ENCODE measurements at regions not wholly inside any gene's neighbourhood (a gene's known extent, or its start where the extent isn't known, plus 50 kb on each side); places are given as distances from the start of the nearest gene placed in this dataset.
"Not testable (repeated sequence)": the region's sequence is repeated elsewhere in the genome, so short reads cannot be mapped to it uniquely, and the experiment has no call there.

DNA sequence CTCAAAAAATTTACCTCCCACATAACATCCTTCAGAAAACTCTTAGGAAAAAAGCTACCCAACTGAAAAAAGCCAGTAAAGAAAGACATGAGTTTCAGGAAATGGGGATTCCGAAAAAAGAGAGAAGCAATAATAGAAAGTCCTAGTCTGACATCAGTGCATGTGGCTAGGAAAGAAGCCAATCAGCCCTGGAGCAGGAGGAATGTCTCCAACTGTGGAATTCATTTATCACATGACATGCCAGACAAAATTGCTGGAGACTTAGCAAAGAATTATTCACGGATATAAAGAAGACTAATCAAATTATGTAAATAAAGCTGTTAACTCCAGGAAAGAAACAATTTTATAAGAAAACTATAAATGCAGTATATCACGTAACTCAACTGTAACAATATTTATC lies 258.9 kb upstream of the RARB start:
- no peak for DNase-seq

DNA sequence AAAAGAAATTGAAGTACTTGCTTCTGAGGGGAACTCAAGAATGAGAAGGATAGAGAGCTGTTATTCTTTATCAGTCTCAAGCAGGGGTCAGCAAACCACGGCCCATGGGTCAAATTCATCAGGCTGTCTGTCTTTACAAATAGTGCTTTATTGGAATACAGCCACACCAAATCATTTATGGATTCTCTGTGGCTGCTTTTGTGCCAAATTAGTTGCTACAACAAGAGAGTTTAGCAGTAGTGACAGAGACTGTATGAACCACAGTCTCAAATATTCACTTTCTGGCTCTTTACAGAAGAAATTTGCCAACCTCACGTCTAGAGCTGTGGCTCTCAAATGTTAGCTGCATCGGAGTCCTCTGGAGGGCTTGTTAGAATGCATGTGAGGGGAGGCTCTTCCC lies 258.0 kb upstream of the RARB start:
- DNase-seq: no peak

GRCh38 chr3:25171118-25171807 lies 256.8 kb upstream of the RARB start:
- DNase-seq: no peak

- DNase-seq: no peak
Observed at GRCh38 chr3:25171897-25172296, 256.2 kb upstream of the RARB start.

DNA sequence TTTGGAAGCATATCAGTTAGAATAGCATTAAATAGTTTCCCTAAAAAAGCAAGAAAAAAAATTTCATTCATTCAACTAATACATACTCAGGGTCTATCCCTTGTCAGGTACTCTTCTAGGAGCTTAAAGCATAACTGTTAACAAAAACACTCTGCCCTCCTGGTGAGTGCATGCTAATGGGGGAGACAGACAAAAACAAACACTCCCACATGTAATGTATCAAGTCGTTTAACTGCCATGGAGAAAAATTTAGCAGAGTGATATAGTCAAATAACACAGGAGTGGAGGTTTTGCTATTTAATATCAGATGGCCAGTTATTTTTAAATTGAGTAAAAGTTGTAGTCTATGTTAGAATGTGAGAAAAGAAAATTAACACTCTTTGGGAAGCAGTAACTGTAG lies 254.5 kb upstream of the RARB start:
- no peak for DNase-seq

GRCh38 chr3:25174251-25174650 lies 253.8 kb upstream of the RARB start:
- DNase-seq: no peak

DNA sequence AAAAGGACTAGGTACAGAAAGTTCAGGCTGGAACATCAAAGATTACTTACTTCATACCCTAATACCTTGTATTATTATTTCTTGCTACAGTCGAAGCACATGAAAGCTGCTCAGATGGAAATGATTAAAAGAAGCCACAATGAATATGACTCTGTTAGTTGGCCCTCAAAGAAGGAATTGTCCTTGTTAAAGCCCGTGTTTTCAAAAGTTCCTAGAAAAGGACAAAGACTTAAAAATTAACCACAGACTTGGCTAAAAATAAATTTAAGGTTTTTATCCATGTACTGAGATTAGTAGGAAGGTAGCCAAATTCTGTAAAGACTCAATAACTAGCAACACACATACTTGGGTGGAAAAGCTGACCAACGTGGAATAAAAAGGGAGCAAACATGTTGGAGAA lies 251.0 kb upstream of the RARB start:
- no peak for DNase-seq

GRCh38 chr3:25178672-25179071 lies 249.4 kb upstream of the RARB start:
- DNase-seq: no peak

DNA sequence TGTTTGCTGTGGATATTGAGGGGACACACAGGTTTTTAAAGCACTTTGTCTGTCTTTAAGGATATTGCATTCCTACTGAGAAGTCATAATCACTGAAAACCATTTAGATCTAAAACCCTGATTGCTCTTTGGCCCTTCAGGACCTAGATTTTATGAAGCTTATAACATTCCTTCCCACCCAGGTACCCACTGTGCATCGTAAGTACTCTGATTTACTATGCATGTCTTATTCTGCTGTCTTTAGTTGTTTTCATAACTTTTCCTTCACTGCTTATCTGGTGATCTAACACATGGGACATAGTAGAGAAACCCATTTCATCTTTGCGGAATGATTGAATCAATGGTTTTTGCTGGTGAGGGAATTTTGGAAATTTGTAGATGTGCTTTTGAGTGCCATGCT lies 247.0 kb upstream of the RARB start:
- no peak for DNase-seq

- no peak for DNase-seq
Observed at GRCh38 chr3:25182794-25183193, 245.3 kb upstream of the RARB start.

- DNase-seq: no peak
Observed at GRCh38 chr3:25184641-25185250, 243.3 kb upstream of the RARB start.

DNA sequence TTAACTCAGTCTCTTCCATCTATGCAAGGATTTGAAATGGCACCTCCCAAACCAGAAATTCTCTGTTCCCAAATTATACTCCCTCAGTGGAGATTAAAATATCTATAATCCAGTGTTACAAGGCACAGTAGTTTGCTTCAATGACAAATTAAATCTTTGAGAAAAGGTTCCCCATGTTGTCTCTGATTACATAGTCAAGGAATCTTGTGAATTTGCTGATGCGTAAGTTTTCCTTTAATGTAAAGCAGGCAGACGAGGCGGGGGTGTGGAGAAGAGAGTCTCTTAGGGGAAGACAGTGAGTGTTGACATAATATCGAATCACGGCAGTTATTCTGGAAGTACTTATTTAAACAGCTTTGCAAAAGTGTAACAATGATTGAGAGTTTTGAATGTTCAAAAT lies 236.4 kb upstream of the RARB start:
- DNase-seq: no peak

DNA sequence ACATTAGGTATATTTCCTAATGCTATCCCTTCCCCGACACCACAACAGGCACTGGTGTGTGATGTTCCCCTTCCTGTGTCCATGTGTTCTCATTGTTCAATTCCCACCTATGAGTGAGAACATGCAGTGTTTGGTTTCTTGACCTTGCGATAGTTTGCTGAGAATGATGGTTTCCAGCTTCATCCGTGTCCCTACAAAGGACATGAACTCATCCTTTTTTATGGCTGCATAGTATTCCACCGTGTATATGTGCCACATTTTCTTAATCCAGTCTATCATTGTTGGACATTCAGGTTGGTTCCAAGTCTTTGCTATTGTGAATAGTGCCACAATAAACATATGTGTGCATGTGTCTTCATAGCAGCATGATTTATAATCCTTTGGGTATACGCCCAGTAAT lies 228.5 kb upstream of the RARB start:
- DNase-seq: not testable (repeated sequence)

DNA sequence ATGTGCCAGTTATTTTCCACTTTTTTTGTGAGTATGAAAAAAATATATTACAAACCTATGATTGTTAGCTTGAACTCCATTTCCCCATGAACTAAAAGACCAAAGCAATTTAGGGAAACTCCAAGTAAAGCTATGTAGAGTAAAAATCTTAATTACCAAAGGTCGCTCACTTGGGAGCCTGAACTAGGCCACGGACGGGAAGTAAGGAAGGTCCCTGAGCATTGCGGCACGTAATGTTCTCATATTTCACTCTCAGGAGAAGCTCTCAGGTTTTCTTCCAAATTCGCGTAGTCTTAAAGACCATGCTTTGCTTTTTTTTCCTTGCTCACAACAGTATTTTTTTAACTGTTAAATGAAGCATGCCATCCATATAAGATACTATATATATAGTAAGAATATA lies 215.3 kb upstream of the RARB start:
- no peak for DNase-seq

GRCh38 chr3:25214034-25214433 lies 214.0 kb upstream of the RARB start:
- no peak for DNase-seq

GRCh38 chr3:25218362-25218761 lies 209.7 kb upstream of the RARB start:
- no peak for DNase-seq

GRCh38 chr3:25226747-25227146 lies 201.3 kb upstream of the RARB start:
- no peak for DNase-seq

- no peak for DNase-seq
Observed at GRCh38 chr3:25229586-25229985, 198.5 kb upstream of the RARB start.

- no peak for DNase-seq
Observed at GRCh38 chr3:25235031-25235430, 193.0 kb upstream of the RARB start.

GRCh38 chr3:25235466-25235865 lies 192.6 kb upstream of the RARB start:
- no peak for DNase-seq

GRCh38 chr3:25237602-25238001 lies 190.5 kb upstream of the RARB start:
- no peak for DNase-seq

DNA sequence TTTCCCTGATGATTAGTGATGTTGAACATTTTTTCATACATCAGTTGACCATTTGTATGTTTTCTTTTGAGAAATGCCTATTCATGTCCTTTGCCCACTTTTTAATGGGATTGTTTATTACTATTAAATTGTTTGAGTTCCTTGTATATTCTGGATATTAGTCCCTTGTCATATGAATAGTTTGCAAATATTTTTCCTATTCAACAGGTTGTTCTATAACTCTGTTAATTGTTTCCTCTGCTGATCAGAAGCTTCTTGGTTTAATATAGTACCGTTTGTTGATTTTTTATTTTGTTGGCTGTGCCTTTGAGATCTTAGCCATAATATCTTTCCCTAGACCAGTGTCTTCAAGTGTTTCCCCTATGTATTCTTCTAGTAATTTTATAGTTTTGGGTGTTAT lies 189.0 kb upstream of the RARB start:
- no peak for DNase-seq

DNA sequence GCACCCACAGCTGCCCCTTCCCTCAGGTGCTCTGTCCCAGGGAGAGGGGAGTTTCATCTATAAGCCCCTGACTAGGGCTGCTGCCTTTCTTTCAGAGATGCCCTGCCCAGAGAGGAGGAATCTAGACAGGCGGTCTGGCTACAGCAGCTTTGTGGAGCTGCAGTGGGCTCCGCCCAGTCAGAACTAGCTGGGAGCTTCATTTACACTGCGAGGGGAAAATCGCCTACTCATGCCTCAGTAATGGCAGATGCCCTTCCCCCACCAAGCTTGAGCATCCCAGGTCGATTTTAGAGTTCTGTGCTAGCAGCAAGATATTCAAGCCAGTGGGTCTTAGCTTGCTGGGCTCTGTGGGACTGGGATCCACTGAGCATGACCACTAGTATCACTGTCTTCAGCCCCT lies 181.2 kb upstream of the RARB start:
- DNase-seq: no peak

DNA sequence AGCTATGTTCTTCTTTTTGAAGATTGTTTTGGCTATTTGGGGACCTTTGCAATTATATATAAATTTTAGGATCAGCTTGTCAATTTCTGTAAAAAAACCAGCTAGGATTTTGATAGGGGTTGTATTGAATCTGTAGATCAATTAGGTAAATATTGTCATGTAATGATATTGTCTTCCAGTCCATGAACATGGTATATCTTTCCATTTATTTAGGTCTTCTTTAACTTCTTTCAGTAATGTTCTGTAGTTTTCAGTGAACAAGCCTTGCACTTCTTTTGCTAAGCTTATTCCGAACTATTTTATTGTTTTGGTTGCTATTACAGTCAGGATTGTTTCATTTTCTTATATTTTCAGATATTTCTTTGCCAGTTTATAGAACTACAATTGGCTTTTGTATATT lies 175.8 kb upstream of the RARB start:
- no peak for DNase-seq

GRCh38 chr3:25257026-25257425 lies 171.0 kb upstream of the RARB start:
- DNase-seq: no peak
